Kidney (tissue), 13 donors: ENCODE measurements at regions not wholly inside any gene's neighbourhood (a gene's known extent, or its start where the extent isn't known, plus 50 kb on each side); places are given as distances from the start of the nearest gene placed in this dataset.

Experiments used
- DNase-seq, 5 donors: peaks; one replicate each; pipeline ENCODE4 v3.0.0-alpha.2; 2013 to 2020
- FAIRE-seq: peaks from 2 replicates; lab custom pipeline; 2012; peaks lifted over from hg19 to GRCh38; lab: Jason Lieb, UNC
- H3K27ac ChIP-seq, 2 donors: one replicate each; pipeline ENCODE4 v1.7.0; 2013; ENCODE audit warnings: low read depth in 2 of 2, low read length in 2 of 2, inconsistent platforms in 1 of 2
- H3K27me3 ChIP-seq: one replicate; pipeline ENCODE4 v1.7.1; 2013; ENCODE audit warnings: low read length, inconsistent platforms; ENCODE audit not compliant: control insufficient read depth, insufficient read depth
- H3K36me3 ChIP-seq, 3 donors: one replicate each; pipeline versions ENCODE4 v1.7.0 to v1.7.1; 2013; ENCODE audit warnings: low read length in 3 of 3, control low read depth in 1 of 3, inconsistent platforms in 1 of 3; ENCODE audit not compliant: insufficient read depth in 3 of 3, control insufficient read depth in 2 of 3
- H3K4me1 ChIP-seq, 3 donors: one replicate each; pipeline versions ENCODE4 v1.7.0 to v1.7.1; 2013; ENCODE audit warnings: low read length in 3 of 3, inconsistent platforms in 1 of 3, low read depth in 1 of 3; ENCODE audit not compliant: control insufficient read depth in 2 of 3, insufficient read depth in 2 of 3
- H3K4me3 ChIP-seq, 3 donors: one replicate each; pipeline versions ENCODE4 v1.7.0 to v1.8.1; 2013; ENCODE audit warnings: low read length in 3 of 3, control low read depth in 1 of 3, inconsistent platforms in 1 of 3
- H3K9ac ChIP-seq, 3 donors: one replicate each; pipeline versions ENCODE4 v1.7.0 to v1.7.1; 2013; ENCODE audit warnings: low read length in 3 of 3, control low read depth in 1 of 3, inconsistent platforms in 1 of 3
- H3K9me3 ChIP-seq, 3 donors: one replicate each; pipeline versions ENCODE4 v1.7.0 to v1.7.1; 2013; ENCODE audit warnings: low read length in 3 of 3, control low read depth in 1 of 3, inconsistent platforms in 1 of 3; ENCODE audit not compliant: control insufficient read depth in 2 of 3, insufficient read depth in 1 of 3
- CTCF ChIP-seq: IDR thresholded peaks from 3 replicates; pipeline ENCODE4 v1.5.1; 2012; ENCODE audit warnings: mild to moderate bottlenecking, moderate library complexity, borderline replicate concordance; ENCODE audit not compliant: insufficient read depth; ENCODE audit errors: extremely low read depth
- intact Hi-C: fragments of 100-400 bp; cut with DNase I; formaldehyde crosslinking; loops from one replicate; pipeline ENCODE4 v1.11.1; 2022
- donor health status: control.
- donor health status: control.
- donor health status: control.
- donor health status: control.
- donor health status: control.
- donor health status: DM: yes; HTN: yes; CAD: no.
- donor health status: Normal renal cell carcinoma (clear cell type).

- H3K4me1 ChIP-seq, result no peaks in the 10 kb centered on the region
- no peaks in the 10 kb centered on the region for H3K27me3 ChIP-seq
- FAIRE-seq (no peak), DNase-seq (no peak)
- H3K4me3 ChIP-seq, result no peak overlapping the region
- intact Hi-C loops, result no loop called here
- H3K9me3 ChIP-seq, result peaks cover 0 to 2% (median 0%) of the 10 kb centered on the region in 3 donors
- no peak overlapping the region for H3K9ac ChIP-seq
- no peak for TF ChIP-seq CTCF
- no peaks in the 10 kb centered on the region for H3K36me3 ChIP-seq
- H3K27ac ChIP-seq, result no peak overlapping the region
These were observed 365.4 kb downstream of the LTN1 start for GRCh38 chr21:28627261-28627660.

GRCh38 chr21:28624626-28625025 is 368.1 kb downstream of the LTN1 start:
- H3K9ac ChIP-seq, result no peak overlapping the region
- intact Hi-C loops, result no loop called here
- H3K4me3 ChIP-seq, result no peak overlapping the region
- H3K4me1 ChIP-seq, result no peaks in the 10 kb centered on the region
- no peak for DNase-seq
- no peak for TF ChIP-seq CTCF
- no peak for FAIRE-seq
- H3K36me3 ChIP-seq, result no peaks in the 10 kb centered on the region
- no peaks in the 10 kb centered on the region for H3K27me3 ChIP-seq
- peaks cover 0 to 2% (median 0%) of the 10 kb centered on the region in 3 donors for H3K9me3 ChIP-seq
- no peak overlapping the region for H3K27ac ChIP-seq

GRCh38 chr21:28617300-28617699 is 375.4 kb downstream of the LTN1 start:
- TF ChIP-seq CTCF, result no peak
- intact Hi-C loops, result no loop called here
- no peak overlapping the region for H3K27ac ChIP-seq
- no peaks in the 10 kb centered on the region for H3K4me1 ChIP-seq
- no peaks in the 10 kb centered on the region for H3K27me3 ChIP-seq
- H3K9me3 ChIP-seq, result no peaks in the 10 kb centered on the region
- no peaks in the 10 kb centered on the region for H3K36me3 ChIP-seq
- H3K4me3 ChIP-seq, result no peak overlapping the region
- DNase-seq (no peak), FAIRE-seq (no peak)
- no peak overlapping the region for H3K9ac ChIP-seq

GRCh38 chr21:28615276-28615675 is 377.4 kb downstream of the LTN1 start:
- H3K9me3 ChIP-seq, result no peaks in the 10 kb centered on the region
- no peak overlapping the region for H3K27ac ChIP-seq
- TF ChIP-seq CTCF, result no peak
- no peak overlapping the region for H3K4me3 ChIP-seq
- H3K27me3 ChIP-seq, result no peaks in the 10 kb centered on the region
- FAIRE-seq, result no peak
- no peaks in the 10 kb centered on the region for H3K4me1 ChIP-seq
- intact Hi-C loops, result no loop called here
- no peak for DNase-seq
- H3K9ac ChIP-seq, result no peak overlapping the region
- no peaks in the 10 kb centered on the region for H3K36me3 ChIP-seq
